GM12878 (cell line): ENCODE measurements at regions not wholly inside any gene's neighbourhood (a gene's known extent, or its start where the extent isn't known, plus 50 kb on each side); places are given as distances from the start of the nearest gene placed in this dataset.

Source experiments
- ATAC-seq: fragments of 200-7000 bp; cut with Tn5 transposase; 3 replicates; pipeline ENCODE4 v1.9.1; 2020; ENCODE audit warnings: mild to moderate bottlenecking, moderate library complexity
- BruUV-seq: library from RNA; stranded (reverse); fragments of 400-500 nt; replicated peaks from 2 replicates; lab custom pipeline; 2021; lab: Mats Ljungman, UMichigan
- CTCF ChIA-PET: fragments of 300-600 bp; sonication (Branson Sonifier 250); formaldehyde crosslinking; extraction: SDS; loops from one replicate; lab custom pipeline; 2021; ENCODE audit warnings: inconsistent platforms; lab: Yijun Ruan, JAX
- POLR2A ChIA-PET: fragments of 350-600 bp; formaldehyde crosslinking; extraction: SDS; loops from one replicate; lab custom pipeline; 2021; ENCODE audit warnings: inconsistent platforms; lab: Charles Lee
- RAD21 ChIA-PET: fragments of 300-600 bp; sonication (Branson Sonifier 250); formaldehyde crosslinking; loops from one replicate; lab custom pipeline; 2023; ENCODE audit warnings: antibody characterized with exemption; ENCODE audit not compliant: unreplicated experiment; lab: Charles Lee
- SMC1A ChIA-PET: fragments of 300-600 bp; sonication (Branson Sonifier 250); formaldehyde crosslinking; loops from one replicate; lab custom pipeline; 2023; ENCODE audit not compliant: unreplicated experiment, uncharacterized antibody; lab: Charles Lee
- DNase-seq: peaks from one replicate; pipeline ENCODE4 v3.0.0-alpha.2; 2011; ENCODE audit warnings: low read depth, low spot score
- FAIRE-seq: peaks from 3 replicates; lab custom pipeline; 2011; peaks lifted over from hg19 to GRCh38; lab: Jason Lieb, UNC
- H2AFZ ChIP-seq: 2 replicates; pipeline ENCODE4 v1.6.0; 2011; ENCODE audit warnings: low read depth, low read length, control low read depth; ENCODE audit not compliant: control insufficient read depth
- H3K27ac ChIP-seq: 2 replicates; pipeline ENCODE4 v1.5.1; 2011; ENCODE audit warnings: control low read depth; ENCODE audit not compliant: control insufficient read depth, insufficient read depth
- H3K27me3 ChIP-seq, 2 experiments: replicated peaks in 1 of 2; 2 replicates each; pipeline versions ENCODE4 v1.6.0 to v1.6.1; 2011; ENCODE audit warnings: low read length in 1 of 2; ENCODE audit not compliant: control insufficient read depth in 2 of 2, insufficient read depth in 2 of 2
- H3K36me3 ChIP-seq, 2 experiments: 2 replicates each; pipeline ENCODE4 v1.5.1; 2011; ENCODE audit warnings: low read length in 1 of 2; ENCODE audit not compliant: control insufficient read depth in 2 of 2, insufficient read depth in 2 of 2
- H3K4me1 ChIP-seq: 2 replicates; pipeline ENCODE4 v1.6.1; 2011; ENCODE audit warnings: mild to moderate bottlenecking, low read length, moderate library complexity, mixed read lengths; ENCODE audit not compliant: control insufficient read depth, insufficient read depth
- H3K4me2 ChIP-seq: 2 replicates; pipeline ENCODE4 v1.6.0; 2011; ENCODE audit warnings: control low read depth; ENCODE audit not compliant: control insufficient read depth, insufficient read depth
- H3K4me3 ChIP-seq: fragments of 200-600 bp; sonication (generic); 2 replicates; pipeline ENCODE4 v1.5.1; 2016
- H3K79me2 ChIP-seq: 2 replicates; pipeline ENCODE4 v1.6.0; 2011; ENCODE audit warnings: low read length; ENCODE audit not compliant: control insufficient read depth, insufficient read depth
- H3K9ac ChIP-seq: 2 replicates; pipeline ENCODE4 v1.8.0; 2011; ENCODE audit warnings: low read length, control low read depth, mixed read lengths; ENCODE audit not compliant: control insufficient read depth, insufficient read depth
- H3K9me3 ChIP-seq: replicated peaks from 3 replicates; pipeline ENCODE4 v1.5.1; 2011; ENCODE audit warnings: mild to moderate bottlenecking, low read length; ENCODE audit not compliant: control insufficient read depth, insufficient read depth
- H4K20me1 ChIP-seq: 2 replicates; pipeline ENCODE4 v1.6.0; 2011; ENCODE audit not compliant: control insufficient read depth, insufficient read depth
- POLR2AphosphoS5 ChIP-seq: IDR thresholded peaks from 2 replicates; pipeline ENCODE4 v1.6.1; 2011; ENCODE audit warnings: mild to moderate bottlenecking, low read length, inconsistent platforms
- STAT1 ChIP-seq: fragments of 450-650 bp; conservative IDR thresholded peaks from 2 replicates; pipeline ENCODE4 v1.6.1; 2014; ENCODE audit warnings: antibody characterized with exemption, mild to moderate bottlenecking
- WGBS: methylation state at CpG from one replicate; pipeline ENCODE4 v1.1.6; 2016; ENCODE audit warnings: low lambda C conversion rate; ENCODE audit not compliant: insufficient replicate concordance, insufficient coverage; ENCODE audit errors: missing lambda C conversion rate; 5-methylcytosine and 5-hydroxymethylcytosine counted together
- in situ Hi-C: fragments of 300-500 bp; cut with MboI; formaldehyde crosslinking; loops from 9 replicates; pipeline ENCODE4 v1.14.3; 2018; ENCODE audit warnings: mixed read lengths
- intact Hi-C: fragments of 100-400 bp; cut with micrococcal nuclease; formaldehyde crosslinking; loops from one replicate; pipeline ENCODE4 v1.14.2; 2022; ENCODE audit not compliant: unreplicated experiment
- TF ChIP-seq, protein P1 (sequence below): fragments of 450-650 bp; IDR thresholded peaks from 2 replicates; pipeline ENCODE4 v1.6.1; 2014; ENCODE audit warnings: mild to moderate bottlenecking
- TF ChIP-seq, protein P2 (sequence below): fragments of 450-650 bp; IDR thresholded peaks from 2 replicates; pipeline ENCODE4 v1.6.1; 2017; ENCODE audit warnings: mild to moderate bottlenecking, moderate library complexity

DNA sequence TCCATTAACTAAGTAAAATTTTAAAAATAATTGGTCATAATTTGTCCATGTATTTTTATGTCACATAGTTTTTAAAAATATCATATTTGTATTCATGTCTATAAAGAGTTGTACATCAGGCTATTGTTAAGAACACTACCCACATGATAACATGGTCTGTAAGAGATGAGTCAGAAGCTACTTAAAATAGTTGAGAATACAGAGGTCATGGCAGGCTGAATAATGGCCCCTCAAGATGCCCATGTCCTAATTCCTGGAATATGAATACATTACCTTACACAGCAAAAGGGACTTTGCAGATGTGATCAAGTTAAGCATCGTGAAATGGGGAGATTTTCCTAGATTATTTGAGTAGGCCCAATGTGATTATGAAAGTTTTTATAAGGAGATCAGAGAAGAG, 782.9 kb upstream of the GOLIM4 start:
- Histone ChIP-seq H3K36me3 (no peaks in the 10 kb centered on the region), H3K4me2 (no peak overlapping the region), H3K27ac (no peak overlapping the region), H3K9me3 (no peaks in the 10 kb centered on the region), H2AFZ (no peak overlapping the region), H3K9ac (no peak overlapping the region), H4K20me1 (no peaks in the 10 kb centered on the region), H3K4me1 (no peaks in the 10 kb centered on the region), H3K27me3 (no peaks in the 10 kb centered on the region), H3K79me2 (no peaks in the 10 kb centered on the region), H3K4me3 (no peak overlapping the region)
- POLR2A ChIA-PET, result no interaction called here
- in situ Hi-C loops, result no loop called here
- BruUV-seq, result no TSS peak
- TF ChIP-seq POLR2AphosphoS5, result no peak
- TF ChIP-seq, protein P1, sequence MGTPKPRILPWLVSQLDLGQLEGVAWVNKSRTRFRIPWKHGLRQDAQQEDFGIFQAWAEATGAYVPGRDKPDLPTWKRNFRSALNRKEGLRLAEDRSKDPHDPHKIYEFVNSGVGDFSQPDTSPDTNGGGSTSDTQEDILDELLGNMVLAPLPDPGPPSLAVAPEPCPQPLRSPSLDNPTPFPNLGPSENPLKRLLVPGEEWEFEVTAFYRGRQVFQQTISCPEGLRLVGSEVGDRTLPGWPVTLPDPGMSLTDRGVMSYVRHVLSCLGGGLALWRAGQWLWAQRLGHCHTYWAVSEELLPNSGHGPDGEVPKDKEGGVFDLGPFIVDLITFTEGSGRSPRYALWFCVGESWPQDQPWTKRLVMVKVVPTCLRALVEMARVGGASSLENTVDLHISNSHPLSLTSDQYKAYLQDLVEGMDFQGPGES, result no peak
- TF ChIP-seq, protein P2, sequence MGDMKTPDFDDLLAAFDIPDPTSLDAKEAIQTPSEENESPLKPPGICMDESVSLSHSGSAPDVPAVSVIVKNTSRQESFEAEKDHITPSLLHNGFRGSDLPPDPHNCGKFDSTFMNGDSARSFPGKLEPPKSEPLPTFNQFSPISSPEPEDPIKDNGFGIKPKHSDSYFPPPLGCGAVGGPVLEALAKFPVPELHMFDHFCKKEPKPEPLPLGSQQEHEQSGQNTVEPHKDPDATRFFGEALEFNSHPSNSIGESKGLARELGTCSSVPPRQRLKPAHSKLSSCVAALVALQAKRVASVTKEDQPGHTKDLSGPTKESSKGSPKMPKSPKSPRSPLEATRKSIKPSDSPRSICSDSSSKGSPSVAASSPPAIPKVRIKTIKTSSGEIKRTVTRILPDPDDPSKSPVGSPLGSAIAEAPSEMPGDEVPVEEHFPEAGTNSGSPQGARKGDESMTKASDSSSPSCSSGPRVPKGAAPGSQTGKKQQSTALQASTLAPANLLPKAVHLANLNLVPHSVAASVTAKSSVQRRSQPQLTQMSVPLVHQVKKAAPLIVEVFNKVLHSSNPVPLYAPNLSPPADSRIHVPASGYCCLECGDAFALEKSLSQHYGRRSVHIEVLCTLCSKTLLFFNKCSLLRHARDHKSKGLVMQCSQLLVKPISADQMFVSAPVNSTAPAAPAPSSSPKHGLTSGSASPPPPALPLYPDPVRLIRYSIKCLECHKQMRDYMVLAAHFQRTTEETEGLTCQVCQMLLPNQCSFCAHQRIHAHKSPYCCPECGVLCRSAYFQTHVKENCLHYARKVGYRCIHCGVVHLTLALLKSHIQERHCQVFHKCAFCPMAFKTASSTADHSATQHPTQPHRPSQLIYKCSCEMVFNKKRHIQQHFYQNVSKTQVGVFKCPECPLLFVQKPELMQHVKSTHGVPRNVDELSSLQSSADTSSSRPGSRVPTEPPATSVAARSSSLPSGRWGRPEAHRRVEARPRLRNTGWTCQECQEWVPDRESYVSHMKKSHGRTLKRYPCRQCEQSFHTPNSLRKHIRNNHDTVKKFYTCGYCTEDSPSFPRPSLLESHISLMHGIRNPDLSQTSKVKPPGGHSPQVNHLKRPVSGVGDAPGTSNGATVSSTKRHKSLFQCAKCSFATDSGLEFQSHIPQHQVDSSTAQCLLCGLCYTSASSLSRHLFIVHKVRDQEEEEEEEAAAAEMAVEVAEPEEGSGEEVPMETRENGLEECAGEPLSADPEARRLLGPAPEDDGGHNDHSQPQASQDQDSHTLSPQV, result no peak
- no peak for TF ChIP-seq STAT1
- CTCF ChIA-PET, result no interaction called here
- DNase-seq (no peak), FAIRE-seq (no peak), ATAC-seq (peak; percentile 46; the same call in 1 of the 3 replicates)
- SMC1A ChIA-PET, result interaction anchor here (0.5 kb wide), 1 partner anchor 129 kb away, joined by 3 read pairs; no protein-coding TSS in a partner anchor
- intact Hi-C loops, result no loop called here
- 5% methylated on average over 1 of the region's 1 CpG for WGBS
- RAD21 ChIA-PET, result no interaction called here
